ENCODE measurements at regions not wholly inside any gene's neighbourhood (a gene's known extent, or its start where the extent isn't known, plus 50 kb on each side); places are given as distances from the start of the nearest gene placed in this dataset.

DNA sequence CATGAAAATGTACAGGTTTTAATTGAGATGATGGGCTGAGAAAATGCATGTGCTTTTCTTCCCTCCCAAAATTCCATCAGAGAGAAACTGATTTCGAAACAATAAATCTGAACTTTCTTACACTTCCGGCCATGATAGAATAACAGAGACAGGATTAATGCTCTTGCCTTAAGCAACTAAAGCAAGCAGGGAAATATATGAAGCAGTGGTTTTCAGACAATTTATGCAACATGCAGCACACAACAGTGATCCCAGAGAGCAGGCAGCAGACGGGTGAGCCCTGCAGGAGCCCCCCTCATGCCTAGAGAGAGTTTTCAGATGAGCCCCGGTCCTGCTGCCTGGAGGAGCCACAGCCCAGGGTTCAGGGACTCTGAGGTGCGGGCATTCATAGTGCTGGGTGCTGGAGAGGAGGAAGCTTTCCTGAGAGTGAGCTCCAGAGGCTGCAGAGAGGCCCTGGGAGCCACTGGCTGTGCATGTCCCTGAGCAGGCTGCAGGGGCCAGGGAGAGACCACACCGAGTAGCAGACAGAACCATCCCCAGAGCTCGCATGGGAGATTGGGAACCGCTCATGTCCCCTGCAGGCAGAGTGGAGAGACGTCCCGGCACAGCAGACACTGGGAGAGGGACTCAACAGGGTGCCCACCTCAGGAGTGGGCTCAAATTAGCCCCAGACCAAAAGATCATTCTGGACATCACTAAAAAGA lies 143.5 kb downstream of the OLFM1 start:
- TF ChIP-seq TAF1 (IDR thresholded peaks at IDR 0.05; ENCODE audit: borderline replicate concordance, insufficient read depth, low read length) = no peak
- TF ChIP-seq POLR2AphosphoS5 (IDR thresholded peaks at IDR 0.05; ENCODE audit: low read depth, low read length) = no peak
- TF ChIP-seq, protein P1, sequence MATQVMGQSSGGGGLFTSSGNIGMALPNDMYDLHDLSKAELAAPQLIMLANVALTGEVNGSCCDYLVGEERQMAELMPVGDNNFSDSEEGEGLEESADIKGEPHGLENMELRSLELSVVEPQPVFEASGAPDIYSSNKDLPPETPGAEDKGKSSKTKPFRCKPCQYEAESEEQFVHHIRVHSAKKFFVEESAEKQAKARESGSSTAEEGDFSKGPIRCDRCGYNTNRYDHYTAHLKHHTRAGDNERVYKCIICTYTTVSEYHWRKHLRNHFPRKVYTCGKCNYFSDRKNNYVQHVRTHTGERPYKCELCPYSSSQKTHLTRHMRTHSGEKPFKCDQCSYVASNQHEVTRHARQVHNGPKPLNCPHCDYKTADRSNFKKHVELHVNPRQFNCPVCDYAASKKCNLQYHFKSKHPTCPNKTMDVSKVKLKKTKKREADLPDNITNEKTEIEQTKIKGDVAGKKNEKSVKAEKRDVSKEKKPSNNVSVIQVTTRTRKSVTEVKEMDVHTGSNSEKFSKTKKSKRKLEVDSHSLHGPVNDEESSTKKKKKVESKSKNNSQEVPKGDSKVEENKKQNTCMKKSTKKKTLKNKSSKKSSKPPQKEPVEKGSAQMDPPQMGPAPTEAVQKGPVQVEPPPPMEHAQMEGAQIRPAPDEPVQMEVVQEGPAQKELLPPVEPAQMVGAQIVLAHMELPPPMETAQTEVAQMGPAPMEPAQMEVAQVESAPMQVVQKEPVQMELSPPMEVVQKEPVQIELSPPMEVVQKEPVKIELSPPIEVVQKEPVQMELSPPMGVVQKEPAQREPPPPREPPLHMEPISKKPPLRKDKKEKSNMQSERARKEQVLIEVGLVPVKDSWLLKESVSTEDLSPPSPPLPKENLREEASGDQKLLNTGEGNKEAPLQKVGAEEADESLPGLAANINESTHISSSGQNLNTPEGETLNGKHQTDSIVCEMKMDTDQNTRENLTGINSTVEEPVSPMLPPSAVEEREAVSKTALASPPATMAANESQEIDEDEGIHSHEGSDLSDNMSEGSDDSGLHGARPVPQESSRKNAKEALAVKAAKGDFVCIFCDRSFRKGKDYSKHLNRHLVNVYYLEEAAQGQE (IDR thresholded peaks at IDR 0.05; ENCODE audit: insufficient read depth in 1 of 2, low read depth in 2 of 2, low read length in 2 of 2) = no peak
- TF ChIP-seq FOXP2 (optimal IDR thresholded peaks at IDR 0.05; ENCODE audit: borderline replicate concordance, extremely low read depth, extremely low read length, insufficient read depth) = no peak
